HFF-Myc (cell line): ENCODE measurements at regions not wholly inside any gene's neighbourhood (a gene's known extent, or its start where the extent isn't known, plus 50 kb on each side); places are given as distances from the start of the nearest gene placed in this dataset.

Experiments used
- DNase-seq: peaks from one replicate; pipeline ENCODE4 v3.0.0-alpha.2; 2011; ENCODE audit warnings: low read depth; ENCODE audit errors: extremely low read depth
- H3K4me3 ChIP-seq: replicated peaks from 2 replicates; pipeline ENCODE4 v1.5.1; 2011; ENCODE audit warnings: low read depth, mild to moderate bottlenecking, control low read depth, low read length
- TF ChIP-seq, protein P1 (sequence below): IDR thresholded peaks from 2 replicates; pipeline ENCODE4 v1.5.1; 2012; ENCODE audit warnings: mild to moderate bottlenecking, low read depth, low read length, control low read depth; ENCODE audit errors: missing control alignments

DNA sequence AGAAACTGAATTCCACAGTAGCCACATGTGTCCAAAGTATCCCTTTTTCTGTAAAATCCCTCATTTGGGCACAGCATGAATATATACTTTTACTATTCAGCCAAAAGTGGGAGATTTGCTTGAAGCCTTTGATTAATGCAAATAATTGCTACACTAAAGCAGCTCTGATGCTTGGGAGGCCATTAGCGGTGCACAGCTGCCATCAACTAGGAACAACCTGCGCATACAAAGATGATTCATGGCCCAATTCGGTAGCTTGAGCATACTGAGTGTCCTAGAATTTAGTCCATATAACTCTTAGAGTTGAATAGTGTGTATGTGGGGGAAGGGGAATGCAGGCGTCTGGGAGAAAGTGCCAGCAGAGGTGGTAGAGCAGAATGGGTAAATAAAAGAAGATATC, 277.0 kb upstream of the RMST start:
- TF ChIP-seq, protein P1, sequence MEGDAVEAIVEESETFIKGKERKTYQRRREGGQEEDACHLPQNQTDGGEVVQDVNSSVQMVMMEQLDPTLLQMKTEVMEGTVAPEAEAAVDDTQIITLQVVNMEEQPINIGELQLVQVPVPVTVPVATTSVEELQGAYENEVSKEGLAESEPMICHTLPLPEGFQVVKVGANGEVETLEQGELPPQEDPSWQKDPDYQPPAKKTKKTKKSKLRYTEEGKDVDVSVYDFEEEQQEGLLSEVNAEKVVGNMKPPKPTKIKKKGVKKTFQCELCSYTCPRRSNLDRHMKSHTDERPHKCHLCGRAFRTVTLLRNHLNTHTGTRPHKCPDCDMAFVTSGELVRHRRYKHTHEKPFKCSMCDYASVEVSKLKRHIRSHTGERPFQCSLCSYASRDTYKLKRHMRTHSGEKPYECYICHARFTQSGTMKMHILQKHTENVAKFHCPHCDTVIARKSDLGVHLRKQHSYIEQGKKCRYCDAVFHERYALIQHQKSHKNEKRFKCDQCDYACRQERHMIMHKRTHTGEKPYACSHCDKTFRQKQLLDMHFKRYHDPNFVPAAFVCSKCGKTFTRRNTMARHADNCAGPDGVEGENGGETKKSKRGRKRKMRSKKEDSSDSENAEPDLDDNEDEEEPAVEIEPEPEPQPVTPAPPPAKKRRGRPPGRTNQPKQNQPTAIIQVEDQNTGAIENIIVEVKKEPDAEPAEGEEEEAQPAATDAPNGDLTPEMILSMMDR = no peak
- H3K4me3 ChIP-seq = no peak overlapping the region
- DNase-seq = no peak

GRCh38 chr12:97194546-97194945, 268.1 kb upstream of the RMST start:
- no peak overlapping the region for H3K4me3 ChIP-seq
- no peak for DNase-seq
- TF ChIP-seq, protein P1 = no peak

DNA sequence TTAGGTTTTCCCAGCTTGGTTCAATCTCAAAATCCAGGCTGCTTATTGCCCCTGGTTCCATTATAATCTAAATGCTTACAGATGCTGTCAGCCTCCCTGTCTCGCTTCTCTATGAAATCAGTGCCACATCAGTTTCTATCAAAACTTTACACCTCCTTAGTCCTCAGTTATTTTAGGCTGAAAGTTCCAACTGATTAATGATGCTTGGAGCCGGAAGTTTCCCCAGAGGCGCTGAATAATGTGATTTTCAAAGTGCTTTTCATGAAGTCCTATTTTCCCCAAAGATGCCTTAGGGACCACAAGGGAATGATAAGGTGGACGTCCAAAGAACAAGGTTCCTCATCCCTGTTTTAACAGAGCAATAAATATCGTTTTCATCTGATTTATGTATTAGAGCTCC, 262.4 kb upstream of the RMST start:
- no peak overlapping the region for H3K4me3 ChIP-seq
- no peak for DNase-seq
- TF ChIP-seq, protein P1 = no peak

DNA sequence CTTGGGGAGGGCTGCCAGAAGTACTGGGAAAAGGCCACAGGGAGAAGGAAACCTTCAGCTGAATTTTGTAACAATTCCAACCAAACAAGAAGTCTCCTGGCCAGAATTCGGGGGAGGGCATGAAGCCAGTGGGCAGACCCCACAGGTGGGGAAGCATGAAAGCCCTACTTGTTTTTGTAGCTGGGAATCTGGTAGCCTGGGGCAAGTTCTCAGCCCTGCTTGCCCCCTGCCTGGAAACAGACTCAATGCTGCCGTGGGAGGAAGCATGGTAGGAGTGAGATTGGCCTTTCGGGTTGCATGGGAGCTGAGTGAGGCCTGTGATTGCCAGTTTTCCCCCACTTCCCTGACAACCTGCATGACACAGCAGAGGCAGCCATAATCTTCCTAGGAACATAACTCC, 259.2 kb upstream of the RMST start:
- TF ChIP-seq, protein P1 = no peak
- DNase-seq = no peak
- no peak overlapping the region for H3K4me3 ChIP-seq

- H3K4me3 ChIP-seq = no peak overlapping the region
- TF ChIP-seq, protein P1 = no peak
- no peak for DNase-seq
These were observed 252.6 kb upstream of the RMST start for GRCh38 chr12:97209997-97210396.

DNA sequence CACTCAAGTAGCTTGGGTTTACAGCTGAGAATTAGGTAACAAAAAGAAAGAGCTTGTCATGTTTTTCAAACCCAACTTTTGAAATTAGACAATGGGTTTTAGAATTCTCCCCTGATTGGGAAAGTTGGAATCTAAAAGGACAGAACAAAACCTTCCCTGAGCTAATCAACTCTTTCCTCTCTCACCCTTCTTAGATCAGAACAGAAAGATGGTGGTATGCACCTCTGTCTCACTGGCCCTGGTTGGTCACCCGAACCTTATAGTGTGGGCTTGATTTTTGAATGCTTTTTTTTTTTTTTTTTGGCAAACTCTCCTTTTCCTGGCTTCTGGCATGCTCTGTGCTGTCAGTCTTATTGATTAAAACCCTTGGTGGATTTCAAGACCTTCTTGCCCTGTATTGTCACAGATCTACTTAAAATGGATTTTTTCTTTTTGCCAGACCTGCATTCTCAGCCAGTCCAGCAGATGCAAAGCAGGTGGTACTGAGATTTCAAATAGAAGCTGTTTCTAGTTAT, 251.1 kb upstream of the RMST start:
- TF ChIP-seq, protein P1 = no peak
- no peak for DNase-seq
- no peak overlapping the region for H3K4me3 ChIP-seq

DNA sequence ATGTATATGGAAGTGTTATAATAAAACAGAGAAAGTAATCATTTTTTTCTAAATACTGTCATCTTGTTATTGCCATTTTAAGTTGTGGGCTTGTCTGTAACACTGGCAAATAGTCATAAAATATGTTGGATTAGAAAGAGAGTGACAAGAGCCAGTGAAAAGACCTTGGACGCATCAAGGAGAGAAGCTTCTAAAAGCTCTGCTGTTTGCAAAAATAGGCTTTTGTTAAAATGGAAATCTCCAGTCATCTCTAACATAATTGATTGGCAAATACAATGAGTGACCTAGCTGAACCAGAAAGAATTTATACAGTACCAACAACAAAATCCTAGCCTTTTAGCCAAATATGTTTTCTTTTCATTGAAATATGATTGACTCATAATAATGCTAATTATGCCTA, 245.8 kb upstream of the RMST start:
- DNase-seq = no peak
- no peak overlapping the region for H3K4me3 ChIP-seq
- TF ChIP-seq, protein P1 = no peak
